HG03457 (cell line): ENCODE measurements at regions not wholly inside any gene's neighbourhood (a gene's known extent, or its start where the extent isn't known, plus 50 kb on each side); places are given as distances from the start of the nearest gene placed in this dataset.
"Not testable (repeated sequence)": the region's sequence is repeated elsewhere in the genome, so short reads cannot be mapped to it uniquely, and the experiment has no call there.

Experiments used
- ATAC-seq: cut with Tn5 transposase; IDR thresholded peaks from one replicate; pipeline ENCODE4 v1.9.1; 2021; ENCODE audit warnings: moderate number of reproducible peaks; ENCODE audit not compliant: unreplicated experiment

DNA sequence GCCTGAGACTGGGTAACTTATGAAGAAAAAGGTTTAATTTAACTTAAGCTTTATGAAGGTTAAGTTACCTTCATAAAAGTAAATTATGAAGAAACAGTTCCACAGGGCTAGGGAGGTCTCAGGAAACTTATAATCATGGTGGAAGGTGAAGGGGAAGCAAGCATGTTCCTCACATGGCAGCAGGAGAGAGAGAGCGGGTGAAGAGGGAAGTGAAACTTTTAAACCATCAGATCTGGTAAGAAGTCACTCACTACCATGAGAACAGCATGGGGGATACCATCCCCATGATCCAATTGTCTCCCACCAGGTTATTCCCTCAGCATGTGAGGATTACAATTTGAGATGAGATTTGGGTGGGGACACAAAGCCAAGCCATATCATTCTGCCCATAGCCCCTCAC is 944.7 kb upstream of the NDST4 start:
- ATAC-seq = no peak

DNA sequence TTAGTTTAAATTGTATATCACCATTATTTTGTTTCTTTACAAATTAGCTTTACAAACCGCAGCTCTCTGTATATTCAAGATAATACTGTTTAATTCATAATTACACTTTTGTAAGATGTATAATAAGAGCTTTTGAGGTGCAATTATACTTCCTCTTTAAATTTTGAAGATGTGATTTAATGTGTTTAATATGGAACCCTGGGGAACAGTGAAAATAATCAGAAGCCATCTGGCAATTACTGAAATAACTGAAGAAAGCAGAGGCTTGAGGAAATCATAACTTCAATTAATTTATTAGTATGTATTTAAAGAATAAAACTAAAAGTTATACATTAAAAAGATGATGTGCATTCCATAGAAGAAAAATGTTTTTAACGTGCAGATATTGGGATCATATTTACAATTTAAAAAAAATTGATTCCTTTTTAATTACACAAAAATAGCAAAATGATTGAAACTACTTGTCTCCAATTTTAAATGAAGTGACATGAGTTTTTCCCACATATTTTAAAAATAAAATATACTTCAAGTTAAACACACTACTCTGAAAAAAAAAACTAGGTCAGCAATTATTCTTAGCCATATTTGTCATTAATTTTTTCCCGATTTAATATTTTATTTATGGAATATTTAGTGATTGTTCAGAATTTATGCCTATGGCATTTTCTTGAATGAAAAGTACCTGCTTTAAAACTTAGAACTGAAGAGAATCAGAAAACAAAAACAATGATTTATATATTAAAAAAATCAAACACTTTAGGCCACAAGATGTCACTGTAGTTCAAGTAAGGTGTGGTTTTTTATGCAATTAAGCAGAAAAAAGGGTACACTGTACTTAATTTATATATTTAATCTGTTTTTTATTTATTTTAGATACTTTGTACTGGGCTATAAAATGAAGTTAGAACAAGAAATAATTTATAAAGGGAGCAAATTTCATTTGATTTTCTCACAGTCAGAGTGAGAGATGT is 942.7 kb upstream of the NDST4 start:
- no peak for ATAC-seq

DNA sequence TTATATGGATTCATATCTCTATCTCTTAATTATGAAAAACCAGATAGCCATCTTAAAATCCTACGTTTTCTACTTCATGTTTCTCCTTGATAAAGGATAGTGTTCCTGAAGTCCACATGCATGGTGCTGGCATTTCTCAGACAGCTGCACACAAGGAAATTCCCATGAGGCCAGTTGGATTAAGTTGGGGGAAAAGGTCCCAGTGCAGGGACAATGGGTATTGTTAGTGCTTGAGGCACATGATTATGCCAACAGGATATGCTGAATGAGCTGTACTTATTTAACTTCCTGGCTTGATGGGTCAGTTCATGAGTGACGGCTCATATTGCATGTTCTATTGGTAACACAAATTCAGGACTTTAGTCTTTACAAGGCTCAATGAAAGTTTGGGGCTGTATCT is 913.9 kb upstream of the NDST4 start:
- no peak for ATAC-seq

DNA sequence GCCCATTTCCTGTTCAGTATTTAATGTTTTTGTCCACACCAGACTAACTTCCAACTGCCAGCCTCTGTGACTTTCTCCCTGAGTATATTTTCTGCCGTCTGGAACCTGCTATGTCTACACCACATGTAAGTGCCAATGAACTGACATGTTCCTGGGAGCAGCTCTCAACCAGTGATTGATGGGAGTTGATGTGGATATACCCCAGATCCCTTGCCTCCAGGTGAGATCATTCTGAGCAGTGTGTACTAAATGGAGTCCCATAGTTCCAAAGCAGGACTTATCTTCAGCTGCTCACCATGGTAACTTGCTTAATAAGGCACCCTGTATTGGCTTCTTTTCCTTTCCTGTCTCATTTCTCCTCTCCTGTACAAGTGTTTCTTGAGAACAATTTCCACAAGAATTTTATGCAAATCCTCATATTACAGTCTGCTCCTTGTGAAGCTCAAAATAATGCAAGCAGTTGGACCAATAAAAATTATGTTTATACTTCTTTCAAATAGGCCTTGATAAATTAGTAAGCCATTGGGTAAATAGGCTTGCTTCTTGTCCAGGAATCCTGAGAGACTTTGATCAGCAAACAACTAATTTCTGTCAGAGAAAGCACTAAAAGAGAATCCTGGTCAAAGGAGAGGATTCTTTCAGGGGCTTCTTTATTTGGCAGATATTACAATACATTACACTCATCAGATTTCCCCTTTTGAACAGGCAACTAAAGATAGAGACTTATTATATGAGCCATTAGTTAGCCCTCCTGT is 911.7 kb upstream of the NDST4 start:
- ATAC-seq = no peak

DNA sequence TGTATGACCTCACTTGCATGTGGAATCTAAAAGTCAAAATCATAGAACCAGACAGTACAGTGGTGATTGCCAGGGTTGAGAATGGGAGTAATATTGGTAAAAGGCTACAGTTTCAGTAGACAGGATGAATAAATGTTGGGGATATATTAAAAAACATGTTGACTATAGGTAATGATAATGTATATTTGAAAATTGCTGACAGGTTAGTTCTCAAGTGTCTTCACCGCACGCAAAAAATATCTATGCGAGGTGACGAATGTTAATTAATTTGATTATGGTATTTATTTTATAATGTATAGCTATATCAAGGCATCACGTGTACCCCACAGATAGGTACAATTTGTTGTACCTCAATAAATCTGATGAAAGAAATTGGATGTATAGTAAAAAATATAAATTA is 909.6 kb upstream of the NDST4 start:
- no peak for ATAC-seq

DNA sequence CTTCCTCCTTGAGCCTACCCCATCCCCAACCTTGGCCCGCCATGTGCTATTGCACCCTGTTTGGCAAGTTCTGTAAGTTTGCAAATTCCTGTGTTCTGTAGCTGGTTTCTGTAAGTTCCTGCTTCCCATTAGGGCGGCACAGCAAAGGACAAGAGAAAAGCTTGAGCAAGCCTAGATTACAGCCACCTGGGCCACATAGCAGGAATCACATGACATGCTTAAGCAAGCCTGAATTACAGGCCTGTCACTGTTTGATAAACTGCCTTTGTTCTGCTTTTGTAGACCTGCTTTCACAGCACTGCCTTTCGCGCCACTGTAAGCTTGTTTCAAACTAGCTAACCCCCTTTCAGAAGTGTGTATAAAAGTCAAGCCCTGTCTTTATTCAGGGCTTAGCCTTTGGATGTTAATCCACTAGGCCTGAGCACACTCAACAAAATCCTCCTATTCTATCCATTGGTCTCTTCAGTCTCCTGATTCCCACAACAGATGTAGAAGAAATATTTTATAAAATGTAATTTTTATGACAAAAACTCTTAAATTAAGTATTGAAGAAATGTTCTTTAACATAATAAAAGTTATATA is 906.8 kb upstream of the NDST4 start:
- no peak for ATAC-seq

DNA sequence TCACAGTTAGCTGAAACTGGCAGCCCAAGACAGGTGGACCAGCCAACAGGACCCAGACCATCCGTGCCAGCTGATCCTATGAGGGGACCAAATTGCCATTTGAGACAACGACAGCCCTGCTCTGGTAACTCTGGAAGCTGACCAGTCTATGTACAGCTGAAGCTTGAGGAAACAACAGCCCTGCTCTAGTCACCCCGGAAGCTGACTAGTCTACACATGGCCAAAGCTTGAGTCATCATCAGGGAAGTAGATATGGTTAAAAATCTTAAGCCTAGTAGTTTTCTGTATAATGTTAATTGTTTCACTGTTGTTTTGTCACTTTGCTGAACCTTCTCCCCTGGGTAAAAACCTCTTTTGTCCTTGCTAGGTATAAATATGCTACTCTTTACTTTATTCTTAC is 905.4 kb upstream of the NDST4 start:
- no peak for ATAC-seq

DNA sequence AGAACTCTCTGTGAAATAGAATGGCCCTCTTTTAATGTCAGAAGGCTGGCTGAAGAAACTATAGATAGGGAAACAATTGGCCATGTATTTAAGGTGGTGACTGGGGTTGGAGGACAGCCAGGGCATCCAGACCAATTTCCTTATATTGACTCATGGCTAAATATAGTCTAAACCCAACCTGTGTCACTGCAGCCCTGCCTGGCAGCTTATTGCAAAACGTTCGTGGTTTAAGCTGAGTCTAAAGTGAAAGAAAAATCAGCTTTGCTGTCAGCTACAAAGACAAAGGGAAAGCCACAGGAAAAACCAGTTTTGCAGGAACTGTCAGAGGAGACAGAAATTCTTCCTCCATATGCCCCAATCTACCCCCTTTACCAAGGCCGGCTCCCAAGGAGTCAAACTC is 902.8 kb upstream of the NDST4 start:
- no peak for ATAC-seq

DNA sequence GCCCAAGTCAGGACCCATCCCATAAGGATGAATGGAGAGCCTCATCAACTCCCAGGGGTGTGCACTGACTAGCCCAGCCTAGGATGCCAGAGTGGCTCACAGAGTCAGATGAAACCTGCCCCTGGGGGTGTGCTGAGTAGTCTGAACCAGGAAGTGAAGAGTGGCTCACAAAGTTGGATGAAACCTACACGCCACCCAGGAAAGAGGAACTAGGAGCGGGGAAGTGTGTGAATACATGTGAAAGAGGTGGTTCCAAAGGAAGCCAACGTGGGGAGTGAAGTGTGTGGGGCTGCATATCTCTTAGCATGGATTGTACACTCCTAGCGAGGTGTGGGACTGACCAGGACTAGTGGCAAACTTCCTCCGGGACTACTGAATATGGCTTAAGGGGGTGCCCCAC is 902.1 kb upstream of the NDST4 start:
- no peak for ATAC-seq

DNA sequence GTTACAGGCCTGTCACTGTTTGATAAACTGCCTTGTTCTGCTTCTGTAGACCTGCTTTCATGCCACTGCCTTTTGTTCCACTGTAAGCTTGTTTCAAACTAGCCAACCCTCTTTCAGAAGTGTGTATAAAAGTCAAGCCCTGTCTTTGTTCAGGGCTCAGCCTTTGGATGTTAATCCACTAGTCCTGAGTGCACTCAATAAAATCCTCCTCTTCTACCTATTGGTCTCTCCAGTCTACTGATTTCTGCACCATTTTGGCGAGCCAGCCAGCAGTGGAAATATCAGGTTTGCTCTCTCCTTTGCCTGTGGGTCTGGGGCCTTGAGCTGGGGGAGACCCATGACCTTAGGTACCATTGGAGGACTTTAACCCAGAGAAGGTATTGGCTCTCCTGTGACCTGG is 901.6 kb upstream of the NDST4 start:
- no peak for ATAC-seq

DNA sequence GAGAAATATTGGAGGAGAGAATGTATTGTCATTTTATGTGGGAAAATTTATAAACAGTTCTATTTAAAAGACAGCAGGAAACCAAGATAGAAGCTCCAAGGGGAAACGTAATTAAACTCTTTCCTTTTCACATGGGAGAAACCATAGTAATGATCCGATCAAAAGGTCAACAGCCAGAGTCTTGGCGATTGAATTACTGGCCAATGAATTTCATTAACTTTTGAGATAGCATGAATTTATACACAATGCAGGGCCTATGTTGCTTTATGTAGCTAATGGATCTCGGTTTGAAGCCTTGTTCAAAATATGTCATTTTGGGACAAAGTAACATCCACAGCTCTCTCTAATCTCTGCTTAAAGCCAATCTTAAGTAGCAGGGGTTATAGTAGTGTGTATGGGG is 897.5 kb upstream of the NDST4 start:
- ATAC-seq = no peak

DNA sequence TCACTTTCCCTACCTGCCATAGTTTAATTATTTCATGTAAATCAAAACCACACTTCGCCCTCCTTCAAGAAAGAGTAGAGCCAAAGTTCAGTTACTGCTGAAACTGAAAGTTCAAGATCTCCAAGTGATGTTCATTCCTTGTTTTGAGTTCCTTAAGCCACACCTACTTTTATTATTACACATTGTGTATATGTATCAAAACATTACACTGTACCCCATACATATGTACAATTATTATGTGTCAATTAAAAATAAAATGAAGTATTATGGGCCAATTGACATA is 892.3 kb upstream of the NDST4 start:
- ATAC-seq = no peak

DNA sequence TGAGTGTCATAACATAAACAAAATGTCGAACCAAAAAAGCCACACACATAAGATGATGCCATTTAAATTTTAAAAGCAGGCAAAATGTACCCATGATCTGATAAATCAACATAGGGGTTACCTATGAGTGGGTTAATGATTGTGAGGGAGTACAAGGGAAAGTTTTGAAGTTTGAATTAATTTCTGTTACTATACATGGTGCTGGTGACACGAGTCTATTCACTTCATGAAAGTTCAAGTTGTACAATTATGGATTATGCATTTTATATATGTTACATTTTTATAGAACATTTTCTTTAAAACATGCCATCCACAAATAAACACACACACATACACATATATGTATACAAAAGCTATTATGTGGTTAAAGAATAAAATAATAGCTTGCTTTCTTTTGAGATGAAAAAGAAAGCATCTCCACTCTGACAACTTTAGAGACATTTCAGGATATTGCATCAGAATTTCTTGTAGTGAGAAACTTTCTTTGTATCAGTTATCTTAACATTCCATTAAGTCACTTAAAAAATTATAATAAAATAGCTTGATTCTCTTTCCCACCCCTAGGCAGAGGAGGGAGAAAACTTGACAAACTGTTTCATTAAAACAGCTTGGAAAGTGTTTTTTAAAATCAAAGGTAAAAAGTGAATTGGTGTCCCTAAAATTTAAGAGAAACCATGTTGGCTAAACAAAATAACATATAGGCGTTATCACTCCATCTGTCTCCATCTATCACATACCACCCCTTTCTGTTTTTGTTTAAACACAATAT is 891.8 kb upstream of the NDST4 start:
- no peak for ATAC-seq

DNA sequence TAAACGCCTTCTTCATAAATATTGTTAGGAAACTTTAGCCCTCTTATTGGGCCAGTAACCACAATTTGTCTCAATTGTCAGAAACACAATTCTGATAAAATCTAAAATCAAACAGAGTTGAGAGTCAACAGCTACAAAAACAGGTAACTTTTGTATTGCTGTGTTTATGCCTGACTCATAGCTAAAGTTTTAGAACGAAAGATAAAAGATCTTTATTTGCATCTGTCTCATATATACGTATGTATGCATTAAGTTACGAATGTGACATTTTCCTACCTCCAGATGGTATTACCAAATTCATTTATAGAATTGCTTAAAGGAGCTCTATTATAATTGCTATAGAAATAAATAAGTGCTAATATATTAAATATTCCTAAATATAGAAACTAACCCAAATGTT is 887.9 kb upstream of the NDST4 start:
- ATAC-seq = no peak

DNA sequence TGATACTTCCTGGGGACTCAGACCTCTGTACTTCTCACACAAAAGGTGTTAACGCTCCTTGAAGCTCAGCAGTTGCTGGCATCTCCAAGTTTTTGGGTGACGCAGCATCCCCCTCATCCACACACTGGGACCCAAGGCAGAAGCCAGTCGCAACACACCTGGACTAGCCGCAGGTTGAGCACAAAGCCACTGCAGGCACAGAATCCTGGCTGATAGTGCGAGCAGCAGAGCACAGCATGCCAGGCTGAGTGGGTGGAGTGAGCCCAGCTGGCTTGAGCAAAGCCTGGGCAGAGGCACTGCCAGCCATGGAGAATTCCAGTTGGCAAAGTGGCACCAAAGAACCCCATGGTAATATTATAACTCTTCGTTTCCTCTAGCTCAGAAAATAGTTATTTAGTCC is 873.2 kb upstream of the NDST4 start:
- ATAC-seq = no peak

DNA sequence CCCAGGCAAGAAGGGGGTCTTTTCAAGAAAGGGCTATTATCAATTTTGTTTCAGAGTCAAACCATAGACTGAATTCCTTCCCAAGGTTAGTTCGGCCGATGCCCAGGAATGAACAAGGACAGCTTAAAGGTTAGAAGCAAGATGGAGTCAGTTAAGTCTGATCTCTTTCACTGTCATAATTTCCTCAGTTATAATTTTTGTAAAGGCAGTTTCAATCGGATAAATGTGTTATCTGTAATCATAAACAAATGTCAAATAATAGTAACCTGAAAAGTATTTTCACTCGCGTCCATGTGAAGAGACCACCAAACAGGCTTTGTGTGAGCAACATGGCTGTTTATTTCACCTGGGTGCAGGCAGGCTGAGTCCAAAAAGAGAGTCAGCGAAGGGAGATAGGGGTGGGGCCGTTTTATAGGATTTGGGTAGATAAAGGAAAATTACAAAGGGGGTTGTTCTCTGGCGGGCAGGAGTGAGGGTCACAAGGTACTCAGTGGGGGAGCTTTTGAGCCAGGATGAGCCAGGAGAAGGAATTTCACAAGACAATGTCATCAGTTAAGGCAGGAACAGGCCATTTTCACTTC is 862.1 kb upstream of the NDST4 start:
- ATAC-seq = not testable (repeated sequence)

DNA sequence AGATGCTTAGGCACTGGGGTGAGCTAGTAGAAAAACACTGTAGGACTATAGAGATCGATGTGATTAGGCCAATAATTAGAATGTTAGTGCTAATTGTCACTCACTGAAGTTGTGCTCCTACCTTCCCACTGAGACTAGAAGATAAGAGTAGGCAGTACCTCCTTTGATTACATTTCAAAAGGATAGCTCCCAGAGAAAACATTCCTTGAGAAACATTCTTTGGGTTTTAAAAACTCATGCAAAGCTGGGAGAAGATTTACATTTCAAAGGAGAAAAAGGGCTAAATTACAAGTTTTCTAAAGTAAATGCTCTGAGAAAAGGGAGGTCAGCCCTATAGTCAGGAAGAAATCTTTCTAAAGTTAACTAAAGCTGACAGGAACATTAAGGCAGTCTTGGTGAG is 860.3 kb upstream of the NDST4 start:
- no peak for ATAC-seq

DNA sequence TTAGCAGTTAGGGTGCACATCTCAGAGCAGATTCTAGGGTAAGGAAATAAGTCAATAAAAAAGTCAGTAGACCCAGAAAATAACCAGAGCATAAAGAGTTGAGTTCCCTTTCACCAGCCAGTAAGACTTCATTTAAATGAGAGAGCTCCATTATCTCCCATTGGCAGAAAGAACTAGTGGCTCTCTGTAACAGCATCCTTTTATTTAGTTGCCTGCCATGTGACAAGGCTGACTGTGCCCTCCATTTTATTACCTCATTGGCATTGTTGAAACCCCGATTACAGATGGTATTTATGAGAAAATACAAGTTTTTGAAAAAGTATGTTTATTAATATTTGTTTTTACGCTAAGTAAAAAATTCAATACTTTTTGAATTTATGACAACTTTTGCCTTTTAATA is 859.5 kb upstream of the NDST4 start:
- ATAC-seq = no peak

DNA sequence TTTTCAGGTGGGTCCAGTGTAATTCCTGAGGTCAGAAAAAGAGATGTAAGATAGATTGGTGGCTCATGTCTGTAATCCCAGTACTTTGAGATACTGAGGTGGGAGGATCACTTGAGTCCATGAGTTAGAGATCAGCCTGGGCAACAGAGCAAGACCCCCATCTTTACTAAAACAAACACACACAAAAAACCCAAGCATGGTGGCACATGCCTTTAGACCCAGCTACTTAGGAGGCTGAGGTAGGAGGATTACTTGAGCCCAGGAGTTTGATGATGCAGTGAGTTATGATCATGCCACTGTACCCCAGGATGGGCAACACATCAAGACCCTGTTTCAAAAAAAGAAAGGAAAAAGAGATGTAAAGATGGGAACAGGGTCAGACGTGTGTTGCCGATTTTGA is 857.4 kb upstream of the NDST4 start:
- no peak for ATAC-seq

DNA sequence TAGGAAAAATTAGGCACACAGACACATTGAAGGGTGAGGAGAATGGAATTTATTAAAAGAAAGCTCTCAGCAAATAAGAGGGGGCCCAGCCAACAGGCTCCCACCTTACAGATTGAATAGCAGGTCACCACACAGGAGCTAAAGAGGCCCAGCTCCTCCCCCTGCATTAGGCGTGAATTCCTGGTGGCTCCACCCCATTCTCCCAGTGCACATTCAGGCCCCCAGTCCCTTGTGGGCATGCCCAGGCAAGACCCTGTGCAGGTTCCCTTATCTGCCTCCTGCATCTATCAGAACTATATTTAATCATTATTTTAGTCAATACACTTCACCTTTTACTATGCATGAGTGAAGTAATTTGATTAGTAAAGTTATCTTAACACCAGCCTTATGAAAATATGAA is 856.3 kb upstream of the NDST4 start:
- no peak for ATAC-seq

DNA sequence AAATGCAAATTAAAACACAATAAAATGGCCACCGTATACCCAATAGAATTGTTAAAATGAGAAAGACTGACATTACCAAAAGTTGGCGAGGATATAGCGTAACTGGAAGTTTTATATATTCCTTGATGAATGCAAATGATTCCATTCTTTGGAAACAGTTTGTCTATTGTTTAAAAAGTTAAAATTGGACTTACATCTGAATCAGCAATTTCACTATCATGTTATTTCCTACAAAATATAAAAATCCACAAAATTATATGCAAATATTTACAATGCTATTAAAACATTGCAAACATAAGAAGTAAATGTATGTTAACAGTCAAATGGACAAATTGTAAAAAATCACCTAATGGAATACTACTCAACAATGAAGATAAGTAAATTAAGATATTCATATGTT is 852.2 kb upstream of the NDST4 start:
- no peak for ATAC-seq
